Fibroblast of skin of right quadriceps (primary cell): ENCODE measurements at regions not wholly inside any gene's neighbourhood (a gene's known extent, or its start where the extent isn't known, plus 50 kb on each side); places are given as distances from the start of the nearest gene placed in this dataset.

Experiments
- DNase-seq: peaks from one replicate; pipeline ENCODE4 v3.0.0-alpha.2; 2013

- DNase-seq = no peak
Measured at GRCh38 chr3:59578129-59578528, 528.3 kb upstream of the CFAP20DC start.

DNA sequence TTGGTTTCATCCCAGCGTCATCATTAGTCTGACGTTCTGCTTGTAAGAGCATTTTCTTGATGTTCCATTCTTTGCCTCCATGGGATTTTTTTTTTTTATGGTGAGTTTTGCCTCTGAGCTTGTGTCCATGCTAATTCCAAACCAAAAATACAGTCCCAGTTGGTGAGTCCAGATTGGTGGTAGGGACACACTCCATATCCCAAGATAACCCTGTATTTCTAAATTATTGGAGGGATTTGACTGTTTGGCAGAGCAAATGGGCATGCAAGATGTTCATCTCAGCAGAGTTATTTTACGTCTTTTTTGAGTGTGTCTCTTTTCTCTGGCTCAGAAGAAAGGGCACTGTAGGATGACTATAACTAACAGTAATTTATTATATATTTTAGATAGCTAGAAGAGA is 526.8 kb upstream of the CFAP20DC start:
- DNase-seq = no peak

DNA sequence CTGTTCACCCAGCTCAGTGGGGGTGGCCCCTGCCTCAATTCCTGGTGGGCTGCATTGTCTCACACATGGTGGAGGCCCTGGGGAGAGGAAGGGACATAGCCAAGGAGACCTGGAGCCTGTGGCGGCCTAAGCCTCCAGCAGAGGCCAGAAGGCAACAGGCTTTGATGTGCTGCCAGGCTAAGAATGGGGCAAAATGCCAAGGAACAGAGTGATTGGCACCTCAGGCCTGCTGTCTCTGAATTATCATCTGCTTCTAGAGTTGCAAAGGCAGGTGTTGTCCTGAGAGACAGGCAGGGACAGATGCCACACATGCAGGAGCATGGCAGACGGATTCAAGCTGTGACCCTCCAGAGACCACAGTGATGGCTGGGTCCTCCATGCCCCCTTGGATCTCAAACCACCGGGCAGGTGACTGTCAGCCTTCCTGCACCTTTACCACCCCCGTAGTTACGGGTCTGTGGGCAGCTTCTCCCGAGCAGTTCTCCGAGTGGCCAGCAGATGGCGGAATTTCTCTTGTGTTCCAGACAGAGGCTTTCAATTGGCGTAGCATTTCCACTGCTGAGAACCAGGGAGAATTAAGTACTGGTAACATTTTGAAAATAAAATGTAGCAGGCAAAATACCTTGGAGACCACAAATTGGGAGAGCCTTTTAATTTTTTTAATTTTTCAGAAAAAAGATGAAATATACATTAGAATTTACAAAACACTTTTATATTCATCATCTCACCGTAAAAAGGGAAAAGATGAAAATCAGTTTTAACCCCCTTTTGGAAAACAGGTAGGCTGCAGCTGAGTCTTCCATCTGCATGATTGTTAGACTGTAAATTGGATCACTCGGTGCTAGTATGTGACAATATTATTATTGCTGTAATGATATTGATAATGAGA is 525.5 kb upstream of the CFAP20DC start:
- DNase-seq = peak; percentile 61

DNA sequence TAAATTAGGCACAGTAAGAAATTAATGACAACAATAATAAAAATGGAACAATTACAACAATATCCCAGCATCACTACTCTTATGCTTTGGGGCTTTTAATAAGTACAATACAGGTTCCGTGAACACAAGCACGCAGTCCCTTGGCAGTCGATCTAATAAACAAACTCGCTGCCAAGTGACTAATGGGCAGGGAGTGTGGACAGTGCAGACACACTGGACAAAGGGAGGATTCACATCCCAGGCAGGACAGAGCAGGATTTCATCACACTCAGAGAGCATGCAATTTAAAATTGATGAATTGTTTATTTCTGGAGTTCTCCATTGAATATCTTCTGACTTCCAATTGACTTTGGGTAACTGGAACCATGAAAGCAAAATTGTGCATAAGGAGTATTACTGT is 524.1 kb upstream of the CFAP20DC start:
- DNase-seq = peak; percentile 11

DNA sequence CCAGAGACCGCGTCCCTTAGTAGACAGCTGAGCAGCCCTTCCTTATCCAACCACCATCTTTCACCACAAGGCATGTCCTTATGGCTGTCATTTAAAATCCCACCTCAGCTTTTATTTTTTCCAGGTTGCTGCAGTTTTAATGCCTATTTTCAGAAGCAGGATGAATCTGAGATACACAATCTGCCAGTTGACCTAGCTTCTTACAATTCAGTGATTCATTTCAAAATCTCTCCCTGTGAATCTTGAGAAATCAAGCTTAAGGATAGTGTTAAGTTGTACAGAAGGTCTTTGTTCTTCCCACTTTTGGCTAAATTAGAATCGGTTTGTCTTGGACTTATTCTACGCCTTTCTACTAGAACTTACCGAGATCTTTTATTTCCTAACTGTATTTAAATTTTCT is 522.3 kb upstream of the CFAP20DC start:
- DNase-seq = no peak

- DNase-seq = no peak
Measured at GRCh38 chr3:59570806-59571205, 521.0 kb upstream of the CFAP20DC start.

- peak; percentile 39 for DNase-seq
Measured at GRCh38 chr3:59567661-59568060, 517.8 kb upstream of the CFAP20DC start.

- no peak for DNase-seq
Measured at GRCh38 chr3:59566481-59566975, 516.7 kb upstream of the CFAP20DC start.

GRCh38 chr3:59565125-59565524 is 515.3 kb upstream of the CFAP20DC start:
- DNase-seq = no peak

GRCh38 chr3:59563966-59564365 is 514.1 kb upstream of the CFAP20DC start:
- peak; percentile 42 for DNase-seq

DNA sequence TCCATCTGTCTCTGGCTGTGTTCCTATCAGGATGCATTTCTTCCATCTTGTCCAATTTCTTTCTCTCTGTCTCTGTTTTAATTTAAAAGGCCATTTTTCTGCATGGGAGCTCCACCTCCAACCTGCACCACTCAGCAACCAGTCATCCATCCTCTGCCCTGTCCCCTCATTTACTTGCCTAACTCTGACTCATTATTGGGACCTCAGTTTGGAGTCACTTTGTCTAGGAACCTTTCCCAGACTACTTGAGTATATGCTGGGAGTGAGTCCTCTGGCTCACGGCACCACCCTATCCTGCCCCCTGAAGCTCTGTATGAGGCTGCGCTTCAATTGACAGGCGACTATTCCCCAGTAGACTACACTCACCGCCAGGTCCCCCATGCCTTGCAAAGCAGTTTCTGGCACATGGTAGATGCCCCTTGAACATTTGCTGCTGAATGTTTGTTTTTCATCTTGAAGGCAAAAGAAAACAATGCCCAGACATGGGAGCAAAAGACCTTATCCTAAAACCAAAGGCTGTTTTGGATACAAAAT is 513.3 kb upstream of the CFAP20DC start:
- DNase-seq = peak; percentile 48

- peak; percentile 98 for DNase-seq
Measured at GRCh38 chr3:59559721-59560435, 510.1 kb upstream of the CFAP20DC start.

DNA sequence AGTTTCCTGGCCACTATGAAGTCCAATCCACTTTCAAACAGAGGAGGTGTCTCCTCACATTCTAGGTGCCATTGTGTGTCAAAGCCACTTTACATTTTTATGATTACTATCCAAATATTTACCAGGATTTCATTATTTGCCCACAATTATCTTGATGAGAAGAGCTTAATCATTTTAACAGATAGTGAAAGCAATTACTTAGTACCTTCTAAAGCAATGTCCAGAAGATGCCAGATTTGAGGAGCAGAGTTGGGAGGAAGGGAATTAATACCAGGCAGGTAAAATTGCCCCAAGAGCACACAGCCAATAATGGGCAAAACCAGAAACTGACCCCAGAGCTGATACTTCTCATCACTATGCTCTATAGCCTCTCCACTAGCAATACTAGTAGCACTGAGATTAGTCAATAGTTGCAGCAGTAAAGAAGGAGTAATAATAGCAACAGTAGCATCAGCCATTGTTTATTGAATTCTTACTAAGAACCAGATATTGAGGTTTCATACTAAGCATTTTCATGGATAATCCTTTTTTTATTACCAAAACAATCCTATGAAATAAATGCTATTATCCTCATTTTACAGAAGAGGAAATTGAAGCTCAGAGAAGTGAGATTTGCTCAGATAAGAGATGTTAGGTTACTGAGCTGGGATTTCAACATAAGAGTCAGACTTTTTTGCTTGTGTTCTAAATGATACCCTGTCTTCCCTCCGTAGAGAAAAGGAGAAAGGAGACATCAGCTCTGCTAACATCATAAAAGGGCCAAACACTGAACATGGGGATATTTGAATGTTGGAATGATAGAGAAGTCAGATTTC is 509.3 kb upstream of the CFAP20DC start:
- no peak for DNase-seq

- DNase-seq = no peak
Measured at GRCh38 chr3:59555593-59556315, 505.9 kb upstream of the CFAP20DC start.

DNA sequence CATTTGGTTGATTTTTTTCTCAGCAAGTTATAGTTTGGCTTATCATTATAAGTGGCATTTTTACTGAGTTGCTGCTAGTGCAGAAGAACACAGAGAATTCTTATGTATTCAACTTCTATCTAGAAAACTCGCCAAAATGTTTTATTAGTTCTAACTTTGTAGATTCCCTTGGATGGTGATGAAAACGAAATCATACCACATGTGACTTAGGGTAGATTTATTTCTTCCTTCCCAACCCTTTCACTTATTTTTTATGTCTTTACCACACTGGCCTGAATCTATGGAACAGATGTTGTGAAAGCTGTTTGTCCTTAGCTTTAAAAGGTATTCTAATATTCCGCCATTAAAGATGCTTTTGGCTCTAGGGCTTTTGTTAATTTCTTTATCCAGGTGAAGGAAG is 503.3 kb upstream of the CFAP20DC start:
- peak; percentile 29 for DNase-seq

- DNase-seq = no peak
Measured at GRCh38 chr3:59551834-59552233, 502.0 kb upstream of the CFAP20DC start.

GRCh38 chr3:59549962-59550361 is 500.1 kb upstream of the CFAP20DC start:
- peak; percentile 13 for DNase-seq

DNA sequence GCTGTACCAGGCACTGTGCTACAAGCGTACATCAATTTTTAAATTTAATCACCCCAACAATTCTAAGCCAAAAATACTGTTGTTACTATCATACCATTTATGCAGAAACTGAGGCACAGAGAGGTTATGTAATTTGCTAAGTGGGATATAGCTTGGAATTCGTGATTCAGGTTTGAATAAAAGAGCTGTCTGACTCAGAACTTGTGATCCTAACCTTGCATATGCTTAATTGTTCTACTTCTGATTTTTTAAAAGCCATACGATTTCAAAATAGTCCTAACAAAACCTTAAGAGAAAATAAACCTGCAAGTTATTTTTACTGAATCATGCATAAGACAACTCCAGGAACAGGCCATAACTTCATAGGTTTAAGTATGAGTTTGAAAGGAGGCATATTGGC is 498.0 kb upstream of the CFAP20DC start:
- DNase-seq = no peak

- no peak for DNase-seq
Measured at GRCh38 chr3:59546522-59546921, 496.7 kb upstream of the CFAP20DC start.

DNA sequence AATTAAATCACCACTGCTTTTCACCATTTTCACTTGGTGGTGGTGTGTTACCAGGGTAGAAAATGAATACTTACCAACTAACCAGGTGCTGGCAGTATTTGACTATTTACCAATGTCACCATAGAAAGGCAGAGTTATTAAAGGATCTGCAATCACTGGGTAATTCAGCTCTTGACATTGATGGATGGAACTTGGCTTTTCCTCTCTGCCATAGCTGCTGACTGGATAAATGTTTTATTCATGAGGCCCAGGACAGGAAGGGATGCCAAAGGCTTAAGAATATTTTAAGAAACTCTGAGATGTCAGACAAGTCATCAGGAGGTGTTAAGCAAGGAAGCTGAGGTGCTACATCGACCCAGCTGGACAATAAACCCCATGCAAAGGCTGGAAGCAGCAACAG is 495.5 kb upstream of the CFAP20DC start:
- DNase-seq = no peak

DNA sequence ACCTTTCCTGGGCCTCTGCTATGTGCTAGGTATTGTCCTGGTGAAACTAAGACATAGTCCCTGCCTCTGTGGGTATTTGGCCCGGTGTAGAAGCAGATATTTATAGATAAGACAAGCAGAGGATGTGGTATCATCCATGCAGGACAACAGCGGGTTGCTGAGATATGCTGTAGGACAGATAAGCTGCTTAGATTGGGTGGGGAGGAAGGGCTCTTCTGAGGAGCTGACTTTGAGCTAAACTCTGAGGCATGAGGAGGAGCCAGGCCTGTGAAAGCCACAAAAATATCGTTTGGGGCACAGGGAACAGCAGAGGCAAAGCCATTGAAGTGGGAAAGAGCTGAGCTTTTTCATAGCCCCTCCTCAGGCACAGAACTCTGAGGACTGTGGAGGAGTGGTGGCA is 492.5 kb upstream of the CFAP20DC start:
- DNase-seq = no peak

- no peak for DNase-seq
Measured at GRCh38 chr3:59540696-59541095, 490.9 kb upstream of the CFAP20DC start.
